Ecto neural progenitor cell (in vitro differentiated cells): ENCODE measurements at regions not wholly inside any gene's neighbourhood (a gene's known extent, or its start where the extent isn't known, plus 50 kb on each side); places are given as distances from the start of the nearest gene placed in this dataset.

Experiments
- DNase-seq: peaks from one replicate; pipeline ENCODE4 v3.0.0-alpha.2; 2018; ENCODE audit warnings: low spot score

DNA sequence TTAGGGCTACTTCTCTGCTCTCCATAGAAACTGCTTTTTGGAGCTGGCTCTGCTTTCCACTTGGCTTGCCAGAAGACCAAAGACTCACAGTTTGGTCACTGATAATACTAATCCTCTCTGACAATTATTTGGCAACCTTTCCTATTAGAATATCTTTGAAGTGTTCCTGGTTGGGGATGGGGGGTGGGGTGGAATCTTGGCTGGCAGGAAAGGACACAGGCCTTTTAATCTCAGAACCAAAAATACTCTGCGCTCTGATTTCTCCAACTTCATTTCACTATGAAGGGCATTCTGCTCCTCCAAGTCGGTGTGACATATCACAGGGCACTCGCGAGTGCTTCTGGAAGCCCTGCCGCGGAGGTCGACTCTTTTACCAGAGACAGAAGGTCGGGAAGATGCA is 1329.0 kb upstream of the WWC1 start:
- DNase-seq: no peak

DNA sequence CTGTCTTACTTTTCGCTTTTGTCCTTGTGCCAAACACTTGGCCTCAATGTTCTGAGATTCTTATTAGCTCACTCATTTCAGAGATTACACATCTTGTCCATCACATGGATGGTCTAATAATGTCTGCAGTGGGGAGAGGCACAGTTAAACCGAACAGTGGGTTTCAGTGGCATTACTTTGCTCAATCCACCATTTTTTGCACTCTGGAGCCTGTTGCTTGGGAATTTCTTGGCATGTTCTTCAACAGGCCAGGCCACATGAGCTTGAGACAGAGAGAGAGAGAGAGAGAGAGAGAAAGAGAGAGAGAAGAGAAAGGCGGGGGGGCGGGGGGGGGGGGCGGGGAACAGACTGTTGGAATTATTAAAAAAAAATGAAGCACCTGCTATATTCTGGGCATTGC is 1327.8 kb upstream of the WWC1 start:
- DNase-seq: no peak

DNA sequence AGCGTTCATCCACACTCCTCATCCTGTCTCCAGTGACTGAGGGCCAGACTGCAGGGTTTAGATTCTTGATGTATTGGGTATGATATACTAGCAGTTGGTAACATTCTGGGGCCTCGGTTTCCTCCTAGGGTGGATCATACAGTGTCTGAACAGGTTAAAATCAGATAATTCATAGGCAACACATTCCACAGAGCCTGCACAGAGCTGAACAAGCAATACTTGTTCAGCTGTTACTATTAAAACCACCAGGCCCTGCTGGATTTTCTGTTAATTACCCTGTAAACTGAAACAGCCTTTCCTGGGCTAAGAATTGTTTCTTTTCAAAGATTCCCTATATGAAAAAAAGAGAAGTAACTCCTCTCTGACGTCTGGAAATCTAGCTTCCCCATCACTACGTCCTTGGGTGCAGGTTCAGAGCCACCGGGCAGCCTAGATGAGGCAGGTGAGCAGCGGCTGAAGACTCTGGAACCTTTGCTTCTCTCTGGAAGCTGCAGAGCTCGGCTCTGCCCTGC is 1313.5 kb upstream of the WWC1 start:
- no peak for DNase-seq

DNA sequence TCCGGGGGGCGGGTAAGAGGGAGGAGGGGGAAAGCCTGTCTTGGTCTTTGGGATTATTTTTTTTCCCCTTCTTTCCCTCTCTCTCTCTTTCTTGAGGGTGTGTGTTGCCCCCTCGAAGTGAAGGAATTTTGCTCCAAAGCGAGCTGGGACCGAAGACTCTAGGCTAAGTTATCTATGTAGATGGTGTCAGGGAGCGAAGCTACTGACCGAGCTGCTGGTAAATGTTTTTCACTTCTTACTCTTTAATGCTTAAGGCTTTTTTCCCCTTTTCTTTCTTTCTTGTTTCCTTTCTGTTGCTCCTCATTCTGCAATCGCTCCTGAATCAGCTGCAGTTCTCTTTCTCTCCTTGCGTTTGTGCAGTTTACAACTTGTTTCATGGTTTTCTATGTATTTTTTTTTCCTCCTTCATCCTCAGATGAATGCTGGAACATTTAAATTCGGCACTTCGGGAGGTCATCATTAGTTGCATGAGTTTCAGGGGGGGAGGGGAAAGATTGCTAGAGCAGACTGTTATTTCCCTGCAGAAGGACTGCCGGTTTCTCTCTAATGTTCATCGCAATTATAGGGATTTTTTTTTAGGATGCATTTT is 1312.0 kb upstream of the WWC1 start:
- no peak for DNase-seq

DNA sequence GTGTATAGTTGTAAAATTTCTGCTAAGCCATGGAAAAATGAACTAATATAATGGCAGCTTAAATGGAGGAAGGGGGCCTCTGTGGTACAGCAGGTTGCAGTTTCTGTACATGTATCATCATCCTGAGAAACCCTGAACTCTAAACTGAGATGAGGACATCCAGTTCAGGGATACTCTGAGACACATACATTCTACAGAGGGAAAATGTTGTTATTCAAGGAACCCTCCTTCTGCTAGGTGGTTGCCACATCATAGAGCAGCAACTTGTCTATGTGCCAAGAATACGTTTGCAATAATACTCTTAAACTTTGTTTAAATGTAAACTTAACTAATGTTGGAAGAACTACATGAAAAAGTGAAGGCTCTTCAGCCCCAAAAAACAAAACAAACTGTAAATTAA is 1310.8 kb upstream of the WWC1 start:
- no peak for DNase-seq

DNA sequence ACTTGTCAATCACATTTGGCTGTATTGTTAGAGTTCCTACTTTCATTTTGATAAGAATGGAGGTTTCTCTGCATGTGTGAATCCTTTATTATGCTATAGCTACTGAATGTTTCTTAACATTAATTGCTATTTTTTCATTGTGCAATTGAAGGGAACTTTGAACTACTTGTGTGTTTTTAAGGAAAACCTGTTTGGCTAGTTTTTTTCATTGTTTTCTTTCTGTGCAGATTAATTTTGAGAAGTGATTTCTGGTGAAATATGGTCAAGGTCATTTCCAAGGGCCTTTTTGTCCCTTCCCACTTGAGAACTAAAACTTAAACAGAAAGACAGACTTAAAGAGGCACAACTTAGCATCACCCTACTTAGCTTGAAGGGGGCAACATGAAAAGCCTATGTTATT is 1309.2 kb upstream of the WWC1 start:
- DNase-seq: no peak

DNA sequence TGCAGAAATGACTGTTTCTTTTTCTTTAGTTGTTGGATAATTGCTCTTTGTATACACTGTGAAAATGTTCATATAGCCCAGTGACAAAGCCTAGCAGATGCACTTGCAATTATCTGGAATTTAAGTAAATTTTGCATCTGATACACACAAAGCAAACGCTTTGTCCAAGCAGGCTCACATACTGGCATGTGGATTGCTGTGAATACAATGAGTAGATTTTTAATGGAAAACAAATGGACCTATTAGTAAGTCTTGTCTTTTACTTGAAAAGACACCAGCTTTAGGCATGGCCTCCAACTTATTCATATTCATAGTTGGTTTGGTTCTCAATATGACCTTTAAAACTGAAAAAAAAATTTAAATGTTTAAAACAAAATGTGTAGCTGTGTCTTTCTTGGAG is 1299.8 kb upstream of the WWC1 start:
- no peak for DNase-seq

DNA sequence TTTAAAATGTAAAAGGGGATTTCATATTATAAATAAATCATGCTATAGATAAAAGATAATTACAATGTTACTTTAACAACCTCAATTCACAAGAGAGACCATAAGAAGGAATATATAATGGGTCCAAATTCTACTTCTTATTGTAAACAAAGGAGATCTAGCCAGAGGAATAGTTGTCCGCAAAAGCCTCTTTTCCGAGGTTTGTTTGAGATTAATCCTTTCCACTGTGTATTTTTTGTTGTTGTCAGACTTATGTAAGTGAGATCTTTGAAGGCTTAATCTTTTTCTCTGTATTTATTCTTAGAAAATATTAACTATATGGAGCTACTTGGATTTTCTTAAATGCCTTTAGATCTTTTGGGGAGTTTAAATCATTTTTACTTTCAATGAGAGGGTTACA is 1299.3 kb upstream of the WWC1 start:
- DNase-seq: no peak

DNA sequence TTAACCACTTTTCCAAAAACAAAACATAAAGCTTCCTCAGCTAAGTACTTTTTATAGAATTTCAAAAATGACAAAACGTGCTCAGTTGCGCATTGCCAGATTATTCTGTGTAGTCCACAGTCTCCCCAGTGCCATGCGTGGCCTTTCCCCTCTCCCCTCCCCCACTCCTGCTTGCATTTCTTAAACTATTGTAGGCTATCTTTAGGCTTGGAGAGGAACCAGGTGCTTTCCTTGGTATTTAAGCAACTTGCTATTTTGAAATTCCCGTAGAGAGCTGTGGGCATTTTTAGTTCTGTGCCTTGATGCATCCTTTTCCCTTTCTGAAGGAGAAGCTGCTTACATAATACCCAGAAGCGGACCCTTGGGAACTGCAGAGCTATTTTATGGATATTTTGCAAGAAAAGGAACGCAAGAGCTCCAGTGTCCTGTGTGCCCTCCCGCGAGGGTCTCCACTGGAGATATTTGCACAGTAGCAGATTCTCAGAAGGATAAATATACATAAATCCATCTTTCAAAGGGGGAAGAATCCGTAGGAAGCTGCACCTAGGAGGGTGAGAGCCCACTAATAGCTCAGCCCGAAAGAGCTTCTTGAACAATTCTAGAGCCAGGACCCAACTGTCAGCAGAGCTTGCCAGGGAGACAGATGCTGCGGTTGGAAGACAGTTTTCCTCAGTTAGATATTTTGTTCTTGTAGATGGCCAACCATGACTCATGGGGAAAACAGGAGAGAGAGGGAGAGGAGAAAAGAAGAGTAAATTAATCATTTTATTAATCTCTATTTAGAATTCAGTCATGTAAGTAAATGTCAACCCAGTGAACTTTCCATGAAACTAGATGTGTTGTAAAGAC is 1298.3 kb upstream of the WWC1 start:
- no peak for DNase-seq

DNA sequence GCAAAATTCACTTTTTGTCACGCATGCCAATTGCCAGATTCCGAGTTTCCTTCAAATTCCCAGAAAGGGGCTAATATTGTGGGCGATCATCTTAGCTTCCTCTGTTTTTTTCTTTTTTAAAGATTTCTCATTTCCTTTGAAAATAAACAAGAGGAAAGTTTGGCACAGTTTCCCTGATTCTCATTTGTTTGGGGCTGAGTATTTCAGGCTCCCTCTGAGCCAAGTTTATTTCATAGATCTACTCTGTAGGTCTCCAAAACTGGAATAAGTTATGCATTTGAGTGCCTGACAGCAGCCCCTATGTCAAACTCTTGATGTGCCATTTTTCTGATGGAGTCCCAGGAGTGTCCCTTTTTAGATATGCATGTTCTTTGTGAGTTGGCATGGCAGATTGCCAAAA is 1297.2 kb upstream of the WWC1 start:
- no peak for DNase-seq

DNA sequence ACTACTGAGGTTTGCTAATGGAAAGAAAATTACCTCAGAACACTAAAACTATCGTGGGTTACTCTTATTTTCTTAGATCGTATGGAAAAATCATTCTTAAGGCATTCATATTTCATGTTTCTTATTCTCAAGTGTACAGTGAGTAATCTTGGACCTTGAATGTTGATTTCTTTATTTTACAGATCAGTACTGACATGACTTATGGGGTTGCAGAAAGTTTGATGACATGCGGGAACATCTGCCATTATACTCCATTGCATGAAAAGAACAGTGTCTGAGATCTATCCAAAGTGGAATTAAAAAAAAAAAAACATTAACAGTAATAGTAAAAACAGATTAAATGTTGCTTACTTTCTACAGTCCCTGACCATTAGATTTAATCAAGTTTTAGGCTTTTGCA is 1290.2 kb upstream of the WWC1 start:
- no peak for DNase-seq

DNA sequence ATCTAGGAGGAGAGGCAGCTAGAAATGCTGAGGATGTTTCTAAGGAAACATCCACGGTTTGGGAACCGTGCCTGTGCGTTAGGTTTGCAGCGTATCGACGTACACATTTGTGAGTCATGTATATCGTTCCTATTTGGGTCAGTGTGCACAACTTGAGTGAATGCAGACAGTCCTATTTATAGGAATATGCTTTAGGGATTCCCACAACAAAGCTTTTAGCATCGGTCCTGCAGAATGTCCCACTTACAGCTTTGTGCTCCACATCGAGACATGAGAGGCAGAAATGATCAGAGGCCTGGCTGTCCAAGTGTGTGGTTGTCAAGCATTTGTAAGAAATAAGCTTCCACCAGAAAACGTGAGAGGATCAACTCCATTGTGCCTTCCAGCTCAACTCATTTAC is 1282.7 kb upstream of the WWC1 start:
- no peak for DNase-seq

DNA sequence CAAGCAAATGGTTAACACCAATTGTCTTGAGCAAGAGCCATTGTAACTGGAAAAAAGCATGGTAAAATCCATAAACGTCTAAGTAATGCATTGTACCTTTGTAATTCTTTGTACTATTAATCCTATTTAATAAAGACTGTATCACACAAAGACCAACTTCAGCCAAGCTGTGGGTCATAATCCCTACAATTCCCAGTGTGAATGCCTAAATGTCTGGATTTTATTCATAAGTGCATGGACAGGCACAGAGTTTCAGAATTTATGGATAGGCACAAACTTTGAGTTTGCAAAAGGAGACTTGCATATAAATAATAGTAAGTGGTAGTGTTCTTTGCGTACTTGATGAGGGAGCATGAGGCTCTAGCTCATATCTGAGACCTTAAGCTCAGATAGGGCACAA is 1280.2 kb upstream of the WWC1 start:
- DNase-seq: no peak

DNA sequence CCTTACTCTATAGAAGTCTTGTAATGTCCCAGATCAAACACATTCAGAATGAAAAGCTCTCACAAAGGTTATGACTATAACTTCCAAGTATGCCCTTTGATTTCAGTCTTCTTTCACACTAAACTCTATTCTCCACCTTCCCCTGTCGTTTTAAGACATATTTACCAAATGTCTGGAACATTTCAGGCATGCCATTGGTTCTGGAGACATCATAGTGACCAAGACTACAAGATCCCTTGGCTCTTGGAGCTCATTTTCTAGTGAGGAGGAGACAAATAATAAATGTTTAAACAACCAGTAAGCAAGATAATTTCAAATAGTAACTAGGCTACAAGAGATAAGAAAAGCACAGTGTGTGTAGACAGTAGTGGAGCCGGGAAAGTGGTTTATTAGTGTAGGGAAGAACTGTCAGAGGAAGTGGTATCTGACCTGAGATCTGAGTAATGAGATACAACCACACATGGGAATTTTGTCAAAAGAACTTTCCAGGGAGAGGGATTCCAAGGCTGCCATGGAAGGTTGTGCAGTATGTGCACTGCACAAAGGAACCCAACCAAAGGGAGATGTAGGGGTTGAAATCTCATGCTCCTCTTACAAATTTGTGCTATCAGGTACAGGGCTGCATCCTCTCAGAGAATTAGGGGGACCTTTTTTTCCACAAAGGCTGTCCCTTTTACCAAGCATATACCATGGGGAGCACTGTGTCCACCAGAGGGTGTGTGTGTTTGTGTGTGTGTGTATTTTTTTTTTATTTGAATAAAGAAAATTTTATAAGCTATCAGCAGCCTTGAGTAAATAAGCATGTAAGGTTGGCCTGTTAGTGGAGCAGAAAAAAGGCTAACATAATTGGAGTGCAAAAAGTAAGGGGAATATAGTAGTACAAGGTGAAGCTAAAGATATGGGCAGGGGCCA is 1279.1 kb upstream of the WWC1 start:
- no peak for DNase-seq

DNA sequence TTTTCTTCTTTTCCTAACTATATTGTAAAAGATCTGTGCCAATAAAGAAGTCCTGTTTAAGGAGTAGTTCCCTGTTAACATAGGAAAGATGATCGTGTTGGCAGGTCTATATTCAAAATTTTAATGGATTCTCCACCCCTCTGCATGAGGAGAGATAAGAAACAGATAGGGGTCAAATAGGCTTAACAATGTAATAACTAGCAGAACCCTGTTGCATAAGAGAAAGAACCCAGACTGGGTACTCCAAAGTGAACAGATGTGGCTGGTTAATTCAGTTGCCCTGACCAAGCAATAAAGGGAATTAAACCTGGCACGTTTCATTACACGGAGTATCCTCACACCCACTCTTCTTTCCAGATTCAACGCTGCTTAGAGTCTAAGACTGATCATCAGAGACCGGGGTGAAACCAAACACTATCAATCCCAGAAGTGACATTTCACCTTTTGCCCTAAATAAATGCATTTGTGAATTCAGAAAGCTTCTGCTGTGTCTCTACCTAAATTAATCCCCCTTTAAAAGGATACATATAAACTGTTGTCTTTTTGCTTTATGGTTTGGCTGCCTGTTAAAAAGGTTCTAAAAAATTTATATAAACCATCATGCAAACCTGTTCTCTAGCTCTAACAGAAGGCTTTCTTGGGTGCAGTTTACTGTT is 1276.9 kb upstream of the WWC1 start:
- no peak for DNase-seq

DNA sequence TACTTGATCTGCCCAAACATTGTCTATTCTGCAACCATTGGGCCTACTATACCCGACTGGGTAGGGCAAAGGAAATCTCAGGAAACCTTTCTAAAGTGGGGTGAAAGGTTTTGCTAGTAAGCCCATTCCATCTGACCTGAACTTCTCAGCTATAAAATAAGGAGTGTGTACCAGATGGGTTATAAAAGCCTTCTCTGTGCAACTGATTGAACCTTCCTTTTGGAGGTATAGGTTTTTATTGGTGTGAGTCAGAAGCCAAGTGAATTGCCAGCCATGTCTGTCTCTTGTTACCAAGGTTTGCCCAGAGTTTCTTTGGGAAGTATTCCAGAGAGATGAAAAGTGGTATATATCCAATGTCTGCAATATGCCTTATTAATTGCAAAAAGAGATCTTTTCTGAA is 1271.0 kb upstream of the WWC1 start:
- DNase-seq: no peak

DNA sequence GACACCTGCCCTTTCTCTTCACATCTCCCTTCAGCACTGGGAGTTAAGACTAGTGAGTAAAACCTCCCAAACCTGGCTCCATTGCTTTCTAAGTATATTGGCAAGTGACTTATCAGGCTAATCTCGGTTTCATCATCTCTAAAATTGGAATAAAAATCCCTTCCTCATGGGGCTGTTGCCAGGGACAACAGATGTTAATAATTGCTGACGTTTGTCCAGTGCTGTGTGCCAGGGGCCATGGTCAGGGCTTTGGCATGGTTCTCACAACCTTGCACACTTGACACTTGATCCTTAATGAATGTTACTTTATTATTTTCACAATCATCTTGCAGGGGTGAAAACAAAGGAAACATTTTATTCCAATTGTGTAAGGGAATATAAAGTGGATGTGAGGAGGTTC is 1262.0 kb upstream of the WWC1 start:
- no peak for DNase-seq

DNA sequence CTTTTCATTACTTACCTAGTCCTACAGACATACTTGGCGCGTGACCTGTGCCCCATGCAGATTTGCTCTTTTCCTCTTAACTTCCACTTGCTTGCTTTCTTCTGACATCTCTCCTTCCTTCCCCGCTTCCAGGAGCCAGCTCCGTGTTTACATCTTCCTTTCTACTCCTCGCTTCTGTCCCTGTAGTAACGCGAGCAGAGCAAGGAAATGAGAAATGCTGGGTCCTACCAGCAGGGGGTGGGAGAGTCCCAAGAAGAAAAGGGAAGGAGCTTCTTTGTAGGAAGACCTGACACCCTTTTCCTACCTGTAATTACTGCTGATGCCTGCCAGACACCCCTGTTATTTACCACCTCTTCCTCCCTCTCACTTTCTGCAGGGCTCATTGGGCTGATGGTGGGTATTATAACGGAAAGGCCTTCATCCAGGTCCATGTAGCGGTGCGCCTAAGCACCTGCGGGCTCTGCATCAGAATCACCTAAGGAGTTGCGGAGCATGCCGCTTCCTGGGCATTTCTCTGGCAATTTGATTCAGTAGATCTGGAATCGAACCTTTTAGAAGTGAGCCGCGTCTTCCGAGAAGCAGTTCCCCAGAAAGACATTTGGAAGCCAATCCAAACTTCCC is 1260.8 kb upstream of the WWC1 start:
- DNase-seq: peak; percentile 53

DNA sequence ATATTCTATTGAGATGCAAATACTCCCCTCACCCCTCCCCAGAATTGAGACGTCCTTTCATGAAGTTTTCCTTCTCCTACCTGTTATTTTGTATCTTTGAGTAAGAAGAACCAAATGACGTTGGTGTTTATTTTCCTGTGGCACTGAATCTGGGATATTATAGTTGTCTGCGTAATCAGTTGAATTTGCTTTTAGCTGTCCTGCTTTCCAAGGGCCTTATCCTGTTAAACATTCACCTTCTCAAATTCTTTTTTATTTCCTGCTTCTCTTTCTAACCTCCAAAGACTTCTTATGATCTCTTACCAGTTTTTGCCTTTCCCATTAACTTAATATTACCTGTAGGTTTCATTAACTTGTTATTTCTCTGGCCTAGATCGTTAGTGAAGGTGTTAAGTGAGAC is 1254.9 kb upstream of the WWC1 start:
- DNase-seq: no peak

DNA sequence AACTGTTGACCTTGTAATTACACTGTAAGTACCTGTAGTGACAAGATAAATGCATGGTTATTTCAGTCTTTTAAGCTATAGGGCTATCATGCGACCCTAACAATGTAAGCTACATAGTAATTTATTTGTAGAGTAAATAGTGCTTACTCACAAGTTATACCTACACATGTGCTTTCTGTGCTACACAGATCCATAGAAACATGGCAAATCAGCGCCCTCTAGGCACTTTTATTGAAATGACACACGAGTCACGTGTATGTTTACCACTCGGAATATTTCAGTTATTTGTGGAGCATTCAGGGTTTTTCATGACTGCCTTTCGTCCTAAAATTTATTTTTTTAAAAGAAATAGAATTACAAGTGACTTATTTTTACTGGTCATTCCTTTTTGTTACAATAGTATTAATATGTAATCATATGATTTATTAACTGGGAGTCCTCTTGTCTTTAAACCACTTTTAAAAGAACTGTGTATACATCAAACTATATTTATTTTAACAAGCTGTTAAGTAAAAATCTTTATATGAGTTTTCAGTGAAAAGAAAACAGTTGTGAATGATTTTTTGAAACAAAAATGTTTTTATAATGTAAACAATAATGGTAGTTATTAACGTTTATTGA is 1242.3 kb upstream of the WWC1 start:
- DNase-seq: no peak
